D341Med (cell line): ENCODE measurements at regions not wholly inside any gene's neighbourhood (a gene's known extent, or its start where the extent isn't known, plus 50 kb on each side); places are given as distances from the start of the nearest gene placed in this dataset.
A peak's percentile ranks its signal among the peaks of the same experiment; 100 is the strongest.

Experiments
- DNase-seq: peaks from one replicate; pipeline ENCODE4 v3.0.0; 2012; ENCODE audit warnings: low spot score

DNA sequence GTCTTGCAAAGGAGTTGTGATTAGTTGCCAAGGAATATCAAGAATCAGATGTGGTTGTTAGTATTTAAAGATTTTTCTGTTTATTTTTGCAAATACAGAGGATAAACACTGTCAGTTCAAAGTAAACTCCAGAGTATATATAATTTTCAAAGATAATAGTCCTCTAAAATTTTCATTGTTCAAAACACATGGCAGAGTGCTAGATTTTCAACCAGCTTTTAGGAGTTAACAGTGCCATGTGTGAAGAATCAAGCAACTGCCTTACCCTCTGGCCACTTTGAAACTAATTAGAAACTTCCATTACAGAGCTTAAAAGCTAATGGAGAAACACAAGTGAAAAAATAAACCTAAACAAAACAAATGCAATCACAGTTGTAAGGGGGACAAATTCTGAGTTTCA is 1605.6 kb upstream of the ZEB2 start:
- no peak for DNase-seq

DNA sequence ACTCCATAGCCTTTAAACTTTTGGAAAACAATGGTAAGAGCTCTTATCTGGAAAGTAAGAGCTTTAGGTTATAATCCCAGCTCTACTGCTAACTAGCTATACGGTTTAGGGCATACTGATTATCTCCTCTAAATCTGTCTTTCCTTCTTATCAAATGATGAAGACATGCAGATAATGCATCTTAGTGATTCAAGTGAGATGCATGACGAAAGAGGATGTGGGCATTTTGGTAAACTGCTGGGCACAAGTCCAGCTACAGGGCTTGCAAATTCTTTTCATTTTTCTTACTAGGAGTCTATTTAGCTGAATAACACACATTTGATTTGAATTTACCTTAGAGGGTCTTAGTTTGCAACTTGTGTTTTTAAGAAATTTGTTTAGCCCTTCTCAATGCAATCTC is 1604.8 kb upstream of the ZEB2 start:
- DNase-seq = no peak

DNA sequence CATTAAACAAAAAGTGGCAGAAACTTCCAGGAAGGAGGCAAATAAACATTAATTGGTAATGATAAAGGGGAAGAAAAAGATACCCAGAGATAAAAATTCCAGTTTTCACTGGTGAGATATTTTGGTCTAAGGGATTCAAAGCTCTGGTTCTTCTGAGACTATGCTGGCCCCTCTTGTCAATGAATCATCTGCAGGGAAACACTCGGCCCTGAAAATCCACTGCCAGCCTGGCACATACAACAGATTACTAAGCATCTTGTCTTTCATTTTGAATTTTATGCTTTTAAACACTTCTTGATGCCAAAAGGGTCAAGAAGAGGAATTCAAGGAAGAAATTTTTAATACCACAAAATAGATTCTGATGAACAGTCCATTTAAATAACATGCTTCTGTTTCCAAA is 1603.8 kb upstream of the ZEB2 start:
- no peak for DNase-seq

DNA sequence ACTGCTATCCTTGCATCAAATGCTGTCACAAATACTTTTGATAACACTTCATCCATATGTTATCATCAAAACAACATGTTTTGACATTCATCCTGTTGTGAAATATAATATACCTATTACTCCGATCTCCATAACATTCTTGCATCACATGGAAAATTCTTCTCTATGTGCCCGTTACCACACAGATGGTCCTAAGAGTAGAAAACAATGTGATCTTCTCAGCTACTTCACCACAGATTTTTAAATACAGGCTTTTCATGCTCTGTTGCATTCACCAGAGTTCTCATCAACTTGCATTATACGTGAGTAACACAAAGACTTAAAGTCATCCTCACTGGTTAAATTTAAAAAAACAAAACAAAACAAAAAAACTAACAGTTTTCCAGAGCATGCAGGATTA is 1603.3 kb upstream of the ZEB2 start:
- no peak for DNase-seq

DNA sequence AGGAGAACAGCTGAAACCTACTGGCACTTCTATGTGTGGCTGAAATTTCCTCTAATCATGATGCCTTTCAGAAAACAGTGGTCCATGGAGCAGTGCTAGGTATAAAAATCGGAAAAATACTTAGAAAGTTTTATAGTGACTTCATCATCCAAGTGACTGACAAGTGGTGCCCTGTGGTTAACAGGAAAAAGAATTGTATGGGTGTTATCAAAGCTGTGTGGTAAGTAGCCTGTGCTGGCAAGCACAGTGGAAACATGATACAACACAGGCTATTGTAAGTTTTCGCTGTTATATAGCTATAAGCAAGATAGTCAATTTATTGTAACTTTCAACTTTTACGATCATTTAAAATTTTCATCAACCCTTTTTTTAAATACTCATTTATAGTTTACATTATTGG is 1599.7 kb upstream of the ZEB2 start:
- no peak for DNase-seq

DNA sequence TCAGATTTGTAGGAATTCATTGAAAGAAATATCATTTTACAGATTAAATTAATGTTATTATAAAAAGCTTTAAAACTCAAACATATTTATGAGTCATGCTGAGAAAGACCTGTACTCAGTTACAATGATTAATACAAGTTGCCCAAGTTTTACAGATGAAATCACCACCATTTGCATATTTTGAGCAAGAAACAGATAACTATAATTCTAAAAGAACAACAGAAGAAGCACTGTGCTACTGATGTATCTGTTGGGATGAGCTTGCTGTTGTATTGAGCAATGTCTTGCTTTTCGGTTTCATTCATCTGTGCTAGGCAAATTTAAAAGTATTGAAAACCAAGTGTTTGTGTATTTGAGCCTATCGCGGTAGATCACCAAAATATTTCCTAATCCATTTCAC is 1589.1 kb upstream of the ZEB2 start:
- no peak for DNase-seq

DNA sequence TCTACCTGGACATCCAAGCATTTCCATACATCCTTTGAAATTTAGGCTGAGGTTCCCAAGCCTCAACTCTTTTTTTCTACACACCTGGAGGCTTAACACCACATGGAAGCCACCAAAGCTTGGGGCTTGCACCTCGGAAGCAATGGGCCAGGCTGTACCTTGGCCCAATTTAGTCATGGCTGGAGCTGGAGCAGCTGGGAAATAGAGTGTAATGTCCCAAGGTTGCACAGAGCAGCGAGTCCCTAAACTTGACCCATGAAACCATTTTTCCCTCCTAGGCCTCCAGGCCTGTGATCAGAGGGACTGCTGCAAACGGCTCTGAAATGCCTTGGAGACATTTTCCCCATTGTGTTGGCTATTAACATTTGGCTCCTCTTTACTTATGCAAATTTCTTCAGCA is 1574.3 kb upstream of the ZEB2 start:
- no peak for DNase-seq

DNA sequence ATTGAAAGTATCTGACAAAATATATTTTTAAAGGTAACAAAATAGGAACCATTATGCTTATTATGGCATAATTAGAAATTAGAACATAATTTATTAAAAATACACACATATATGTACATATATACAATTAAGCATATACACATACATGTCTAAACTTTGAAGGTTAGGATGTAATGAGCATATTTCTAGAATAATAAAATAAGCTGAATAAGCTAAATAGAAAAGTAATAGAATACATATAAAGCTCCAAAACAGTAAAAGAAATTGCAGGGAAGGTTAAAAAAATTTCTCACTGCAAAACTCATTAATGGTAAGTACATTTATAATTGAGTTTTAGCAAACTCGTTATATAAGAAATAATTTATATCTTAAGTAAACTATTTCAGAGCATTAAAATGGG is 1561.5 kb upstream of the ZEB2 start:
- DNase-seq = no peak

DNA sequence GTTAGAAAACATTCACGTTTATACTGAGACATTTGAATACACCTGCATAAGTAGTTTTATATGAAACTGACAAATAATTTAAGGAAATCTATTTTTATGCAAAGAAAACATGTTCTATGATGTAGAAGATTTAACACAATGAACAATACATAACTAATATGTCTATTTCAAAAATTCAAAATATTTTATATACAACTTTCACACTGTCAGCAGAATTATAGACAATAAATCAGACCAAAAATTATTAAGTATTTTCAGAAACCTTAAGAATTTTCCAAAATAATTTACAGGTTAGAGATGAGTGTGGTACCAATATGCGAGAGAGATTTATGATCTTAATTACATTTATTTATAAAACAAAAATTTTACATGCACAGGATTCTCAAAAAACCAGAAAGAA is 1561.0 kb upstream of the ZEB2 start:
- no peak for DNase-seq

DNA sequence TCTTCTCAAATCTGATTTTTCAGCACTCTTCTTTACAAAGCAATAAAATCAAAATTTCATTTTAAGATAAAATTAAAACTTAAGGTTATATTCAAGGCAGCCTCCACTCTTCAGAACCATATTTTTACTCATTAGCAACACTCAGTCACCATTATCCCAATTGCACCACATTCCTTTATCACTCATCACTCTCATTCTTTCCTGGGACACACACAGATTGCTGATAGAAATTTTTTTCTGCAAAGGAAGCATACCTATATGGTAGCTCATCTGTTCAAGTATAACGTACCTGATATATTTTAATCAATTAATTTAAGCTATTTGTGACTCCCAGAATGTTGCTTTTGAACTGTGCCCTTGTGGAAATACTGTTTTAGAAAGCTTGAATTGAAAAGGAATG is 1559.3 kb upstream of the ZEB2 start:
- DNase-seq = no peak

DNA sequence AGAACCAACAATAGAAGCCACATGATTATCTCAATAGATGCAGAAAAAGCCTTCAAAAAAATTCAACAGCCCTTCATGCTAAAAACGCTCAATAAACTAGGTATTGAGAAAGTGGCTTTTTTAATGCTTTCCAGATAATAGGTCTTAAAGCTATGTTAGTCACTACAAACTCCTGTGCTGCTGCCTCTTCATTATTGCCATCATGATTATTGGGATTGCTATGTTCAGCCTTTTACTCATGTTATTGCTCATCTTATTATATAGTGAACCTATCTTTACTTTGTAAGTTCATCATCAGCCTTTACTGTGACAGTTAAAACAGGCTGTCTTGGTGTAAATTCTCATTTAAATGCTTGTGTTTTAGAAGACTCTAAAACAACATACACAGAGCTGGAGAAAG is 1557.2 kb upstream of the ZEB2 start:
- no peak for DNase-seq

DNA sequence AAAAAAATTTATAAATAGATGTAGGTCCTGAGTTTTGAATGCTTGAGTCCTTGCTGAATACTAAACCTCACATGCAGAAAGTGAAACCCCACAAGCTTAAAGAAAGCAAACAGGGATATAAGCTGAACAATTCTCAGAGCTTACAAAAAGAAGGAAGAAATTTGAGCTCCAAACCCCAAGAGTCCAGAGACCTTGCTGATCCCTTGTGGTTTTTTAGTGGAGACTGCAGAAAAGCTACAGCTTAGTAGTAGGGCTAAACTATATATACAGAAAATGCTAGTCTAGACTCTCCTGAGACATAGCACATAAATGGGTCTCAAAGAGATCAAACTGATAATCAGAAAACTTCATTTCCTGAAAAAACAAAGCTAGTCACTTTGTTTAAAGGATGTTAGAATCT is 1548.1 kb upstream of the ZEB2 start:
- DNase-seq = no peak

DNA sequence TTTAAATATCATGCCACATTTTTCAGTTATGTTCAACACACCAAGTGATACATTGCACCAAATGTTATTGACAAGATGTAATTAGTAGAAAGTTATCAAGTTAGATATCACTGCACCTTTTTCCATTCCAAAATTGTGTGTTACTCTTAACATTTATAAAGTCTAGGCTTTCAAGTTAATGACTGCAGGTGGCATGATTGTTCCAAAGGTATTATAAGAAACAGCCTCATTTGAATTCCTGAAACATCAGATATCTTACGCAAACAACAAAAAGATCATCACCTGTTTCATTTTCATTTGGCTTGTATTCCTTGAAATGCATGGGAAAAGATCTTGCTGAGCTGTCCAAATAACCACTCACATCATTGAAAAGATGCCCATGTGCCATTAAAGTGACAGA is 1528.2 kb upstream of the ZEB2 start:
- no peak for DNase-seq

DNA sequence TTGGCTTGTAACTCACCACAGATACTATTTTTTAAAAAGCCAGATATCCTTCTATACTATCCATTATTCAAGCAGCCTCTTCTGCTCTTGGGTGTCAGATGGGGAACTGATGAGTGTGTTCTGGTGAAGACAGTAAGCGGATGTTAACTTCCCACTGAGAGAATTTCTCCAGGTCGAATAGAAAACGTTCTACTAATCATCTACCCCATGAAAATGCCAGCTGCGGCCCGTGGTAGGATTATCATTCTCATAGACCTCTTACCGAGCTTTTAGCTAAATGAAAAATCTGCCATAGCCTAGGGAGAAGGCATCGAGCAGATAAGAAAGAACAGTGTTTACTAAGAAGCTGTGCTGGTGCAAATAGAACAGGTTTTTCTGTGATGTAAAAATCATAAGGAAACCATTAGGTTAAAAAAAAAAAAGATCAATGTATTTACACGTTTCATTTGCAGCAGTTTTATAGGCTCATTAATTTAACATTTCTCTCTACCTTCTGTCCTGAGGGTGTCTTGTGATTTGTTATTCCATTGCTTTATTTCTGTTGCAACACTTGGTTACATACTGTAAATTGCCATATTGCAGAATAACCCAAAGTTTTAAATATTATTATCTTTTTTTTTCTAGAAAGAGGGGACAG is 1521.5 kb upstream of the ZEB2 start:
- peak; percentile 59 for DNase-seq

DNA sequence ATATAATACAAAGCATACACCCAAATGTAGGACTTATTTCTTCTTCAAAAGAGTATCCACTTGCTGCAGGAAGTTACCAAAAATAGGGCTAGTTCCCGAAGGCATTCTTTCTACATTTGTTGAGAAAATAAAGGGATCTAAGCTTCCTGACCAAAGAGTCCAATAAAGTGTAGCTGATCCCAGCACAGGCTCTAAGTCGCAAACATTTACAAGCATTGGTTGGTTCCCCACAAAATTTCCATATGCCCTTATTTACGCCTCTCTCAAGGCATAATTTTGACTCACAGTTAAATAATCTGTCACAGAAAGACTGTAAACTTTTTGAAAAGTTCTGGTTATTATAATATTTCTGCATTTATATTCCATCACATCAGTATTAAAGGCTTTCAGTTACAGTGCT is 1520.1 kb upstream of the ZEB2 start:
- no peak for DNase-seq

DNA sequence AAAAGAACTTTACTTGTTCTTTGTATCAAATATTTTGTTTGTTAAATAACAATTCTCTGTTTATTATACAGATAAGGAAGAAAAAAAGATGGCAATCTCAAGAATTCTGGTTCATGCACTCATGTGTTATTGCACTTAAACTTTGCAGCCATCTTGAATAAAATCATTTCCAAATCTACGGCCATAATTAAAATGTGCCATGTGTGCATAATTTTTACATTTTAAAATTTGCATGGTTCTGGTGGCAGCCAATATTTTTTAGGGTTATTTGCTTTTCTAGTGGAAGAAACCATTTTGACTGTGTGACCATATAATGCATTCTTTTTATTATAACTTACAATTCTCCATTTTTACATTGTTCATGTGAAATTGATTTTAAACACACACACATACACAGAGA is 1518.1 kb upstream of the ZEB2 start:
- no peak for DNase-seq

DNA sequence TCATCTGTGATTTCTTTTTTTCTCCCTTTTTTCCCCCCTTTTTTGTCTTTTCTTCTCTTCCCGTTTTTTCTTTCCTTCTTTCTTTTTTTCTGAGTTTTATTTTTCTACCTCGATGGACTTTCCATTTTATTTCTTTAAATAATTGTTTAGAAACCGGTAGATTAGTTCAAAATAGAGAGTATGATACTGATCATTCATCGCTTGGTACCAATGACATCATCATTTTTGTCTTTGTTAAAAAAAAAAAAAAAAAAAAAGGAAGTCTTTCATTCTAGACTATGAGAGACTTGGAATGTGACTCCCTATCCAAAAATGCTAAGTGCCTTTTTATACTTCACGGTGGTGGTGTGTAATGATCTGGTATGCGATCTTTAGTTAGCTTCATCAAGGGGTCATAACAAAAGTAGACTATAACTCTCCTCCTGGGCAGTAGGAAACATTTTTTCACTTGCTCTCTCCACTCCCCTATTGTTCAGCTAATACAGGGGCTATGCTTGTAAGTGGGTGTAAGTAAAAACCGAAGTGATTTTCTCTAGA is 1517.5 kb upstream of the ZEB2 start:
- no peak for DNase-seq

DNA sequence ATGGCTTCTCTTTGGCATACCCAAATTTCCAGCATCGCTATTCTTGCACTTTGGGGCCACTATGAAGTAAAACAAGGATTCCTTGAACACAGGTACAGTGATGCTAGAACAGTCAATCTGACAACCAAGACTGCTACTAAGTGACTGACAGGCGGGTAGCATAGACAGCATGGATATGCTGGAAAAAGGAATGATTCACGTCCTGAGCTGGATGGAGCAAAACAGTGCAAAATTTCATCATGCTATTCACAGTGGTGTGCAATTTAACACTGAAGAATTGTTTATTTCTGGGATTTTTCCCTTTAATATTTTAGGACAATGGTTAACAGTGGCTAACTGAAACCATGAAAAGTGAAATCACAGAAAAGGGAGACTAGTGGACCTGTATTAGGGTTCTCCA is 1511.2 kb upstream of the ZEB2 start:
- no peak for DNase-seq

DNA sequence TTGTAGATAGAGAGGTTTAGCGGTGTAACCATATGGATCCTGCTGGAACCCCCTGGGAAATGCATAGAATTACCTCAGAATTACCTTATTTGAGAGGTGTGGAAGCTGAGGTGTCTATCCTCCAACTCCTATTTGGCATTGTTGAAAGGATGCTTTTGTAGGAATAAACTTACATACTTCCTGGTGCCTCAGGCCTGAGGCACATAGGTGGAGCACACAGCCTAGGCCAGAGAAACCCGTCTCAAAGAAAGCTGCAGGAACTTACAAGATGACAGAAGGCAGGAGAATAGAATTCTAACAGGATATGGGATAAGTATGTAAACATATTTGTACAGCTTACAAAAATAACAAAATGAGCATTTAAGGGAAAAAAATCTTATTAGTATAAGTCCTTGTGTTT is 1507.2 kb upstream of the ZEB2 start:
- no peak for DNase-seq

DNA sequence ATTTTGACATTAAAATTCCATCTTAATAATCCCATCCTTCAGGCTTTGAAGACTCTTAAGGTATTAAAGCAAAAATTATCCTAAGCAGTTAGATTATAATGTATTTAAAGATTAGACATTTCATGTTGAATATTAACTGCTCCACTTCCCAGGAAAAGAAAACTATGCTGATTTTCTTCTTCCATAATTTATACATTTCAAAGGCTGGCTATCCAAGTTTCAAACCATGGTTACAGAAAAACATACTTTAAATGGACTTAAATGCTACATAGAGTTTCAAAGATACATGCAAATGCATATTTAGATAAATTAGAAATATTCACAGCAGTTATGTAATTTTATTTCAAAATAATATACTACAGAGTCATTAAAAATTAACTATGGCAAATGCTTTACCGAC is 1505.6 kb upstream of the ZEB2 start:
- no peak for DNase-seq

DNA sequence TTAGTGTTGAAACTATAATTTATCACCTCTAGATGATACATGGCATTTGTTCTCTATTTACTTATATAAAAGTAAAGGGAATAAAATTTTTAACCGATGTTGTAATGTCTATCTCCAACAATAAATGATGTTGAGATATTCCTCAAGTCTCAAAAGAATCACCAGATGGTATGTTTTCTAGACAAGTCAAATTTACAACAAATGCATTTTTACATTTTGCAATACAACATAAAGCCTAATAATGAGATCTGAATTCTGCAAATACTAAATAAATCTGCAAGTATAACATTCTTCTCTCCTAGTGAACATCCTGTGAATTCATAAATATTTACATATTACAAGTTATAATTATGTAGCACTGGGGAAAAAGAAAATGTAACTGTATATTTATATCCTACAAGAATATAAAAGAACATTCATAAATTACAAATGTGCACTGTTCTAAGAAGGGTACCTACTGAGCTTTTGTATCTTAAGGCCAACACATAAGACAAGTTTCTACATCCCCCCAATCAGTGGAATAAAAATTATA is 1504.4 kb upstream of the ZEB2 start:
- DNase-seq = no peak

DNA sequence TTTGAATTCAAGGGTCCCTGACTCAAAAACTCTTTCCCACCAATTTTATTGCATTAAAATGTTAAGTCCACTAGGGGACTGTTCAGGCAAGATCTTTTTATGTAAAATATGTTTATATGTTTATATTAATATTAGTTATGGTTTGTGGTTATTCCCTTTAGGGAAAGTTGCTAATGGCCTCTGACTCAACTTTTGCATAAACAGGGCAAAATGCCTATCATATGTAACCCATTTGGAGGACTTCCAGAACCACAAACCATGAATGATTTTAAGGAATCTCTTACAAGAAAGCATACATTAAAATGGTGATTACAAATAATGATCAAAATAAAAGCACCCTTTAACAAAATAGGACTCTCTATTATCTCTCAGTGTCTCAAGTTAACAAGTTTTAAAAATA is 1484.5 kb upstream of the ZEB2 start:
- no peak for DNase-seq

DNA sequence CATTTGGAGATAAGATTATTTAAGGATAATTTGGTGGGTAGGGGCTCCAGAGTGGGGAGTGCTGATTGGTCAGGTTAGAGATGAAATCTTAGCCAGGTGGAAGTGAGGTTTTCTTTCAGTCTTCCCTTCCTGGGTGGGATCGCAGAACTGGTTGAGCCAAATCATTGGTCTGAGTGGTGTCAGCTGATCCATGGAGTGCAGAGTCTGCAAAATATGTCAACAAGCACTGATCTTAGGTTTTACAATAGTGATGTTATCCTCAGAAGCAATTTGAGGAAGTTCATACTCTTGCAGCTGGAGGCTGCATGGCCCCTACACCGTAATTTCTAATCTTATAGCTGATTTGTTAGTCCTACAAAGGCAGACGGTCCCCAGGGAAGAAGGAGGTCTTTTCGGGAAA is 1483.4 kb upstream of the ZEB2 start:
- DNase-seq = no peak

DNA sequence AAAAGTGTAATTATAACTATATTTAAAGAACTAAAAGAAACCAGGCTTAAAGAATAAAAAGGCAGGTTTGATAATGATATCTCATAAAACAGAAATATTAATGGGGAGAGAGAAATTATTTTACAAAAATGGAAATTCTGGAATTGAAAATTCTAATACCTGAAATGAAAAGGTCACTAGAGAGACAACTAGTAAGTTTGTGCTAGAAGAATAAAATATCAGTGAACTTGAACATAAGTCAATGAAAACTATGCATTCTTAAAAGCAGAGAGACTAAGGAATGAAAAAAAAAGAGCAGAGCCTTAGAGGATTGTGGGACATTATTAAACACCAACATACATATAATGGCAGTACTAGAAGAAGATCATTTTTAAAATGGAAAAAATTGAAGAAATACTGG is 1475.0 kb upstream of the ZEB2 start:
- DNase-seq = no peak

DNA sequence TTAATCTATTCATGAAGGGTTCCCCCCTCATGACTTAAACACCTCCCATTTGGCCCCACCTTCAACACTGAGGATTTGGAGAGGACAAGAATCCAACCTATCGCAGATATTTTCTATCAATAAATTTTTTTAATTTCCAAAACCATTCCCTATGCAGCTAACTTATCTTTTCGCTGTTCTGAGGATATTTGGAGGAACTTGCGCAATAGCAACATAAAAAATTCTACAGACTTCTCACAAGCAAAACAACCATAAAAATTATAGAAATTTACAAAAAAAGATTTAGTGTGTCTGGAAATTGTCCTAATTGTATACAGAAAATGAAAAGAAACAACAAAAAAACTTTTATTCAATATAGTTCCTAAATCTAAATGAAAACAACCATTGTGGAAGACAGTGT is 1472.7 kb upstream of the ZEB2 start:
- no peak for DNase-seq
